Calu3 (cell line): ENCODE measurements at regions not wholly inside any gene's neighbourhood (a gene's known extent, or its start where the extent isn't known, plus 50 kb on each side); places are given as distances from the start of the nearest gene placed in this dataset.

Experiments
- BruUV-seq: library from RNA; stranded (reverse); fragments of 400-500 nt; replicated peaks from 2 replicates; lab custom pipeline; 2021; lab: Mats Ljungman, UMichigan
- CTCF ChIA-PET: fragments of 300-600 bp; sonication (Branson Sonifier 250); formaldehyde crosslinking; loops from one replicate; lab custom pipeline; 2022; ENCODE audit warnings: antibody characterized with exemption; lab: Charles Lee
- DNase-seq: peaks from one replicate; pipeline ENCODE4 v3.0.0; 2022
- H3K27ac Mint-ChIP-seq: one replicate; pipeline ENCODE4 v1.8.0; 2022; ENCODE audit warnings: mixed read lengths; ENCODE audit not compliant: unreplicated experiment
- H3K27me3 Mint-ChIP-seq: one replicate; pipeline ENCODE4 v1.8.0; 2022; ENCODE audit warnings: mixed read lengths; ENCODE audit not compliant: unreplicated experiment
- H3K36me3 Mint-ChIP-seq: one replicate; pipeline ENCODE4 v1.8.0; 2022; ENCODE audit warnings: mild to moderate bottlenecking, moderate library complexity, mixed read lengths; ENCODE audit not compliant: insufficient read depth, unreplicated experiment
- H3K4me1 Mint-ChIP-seq: one replicate; pipeline ENCODE4 v1.8.0; 2022; ENCODE audit warnings: mild to moderate bottlenecking, low read depth, mixed read lengths; ENCODE audit not compliant: unreplicated experiment
- H3K4me3 Mint-ChIP-seq: one replicate; pipeline ENCODE4 v1.8.0; 2022; ENCODE audit warnings: mild to moderate bottlenecking, low read depth, moderate library complexity, mixed read lengths; ENCODE audit not compliant: unreplicated experiment
- H3K9me3 Mint-ChIP-seq: one replicate; pipeline ENCODE4 v1.8.0; 2022; ENCODE audit warnings: low read depth, mixed read lengths; ENCODE audit not compliant: unreplicated experiment
- intact Hi-C: fragments of 100-400 bp; cut with micrococcal nuclease; formaldehyde crosslinking; loops from one replicate; pipeline ENCODE4 v1.10.0; 2022; ENCODE audit not compliant: unreplicated experiment
- TF ChIP-seq, protein P1 (sequence below): fragments of 200-600 bp; IDR thresholded peaks from one replicate; pipeline ENCODE4 v1.8.0; 2022; ENCODE audit warnings: antibody characterized with exemption; ENCODE audit not compliant: unreplicated experiment

DNA sequence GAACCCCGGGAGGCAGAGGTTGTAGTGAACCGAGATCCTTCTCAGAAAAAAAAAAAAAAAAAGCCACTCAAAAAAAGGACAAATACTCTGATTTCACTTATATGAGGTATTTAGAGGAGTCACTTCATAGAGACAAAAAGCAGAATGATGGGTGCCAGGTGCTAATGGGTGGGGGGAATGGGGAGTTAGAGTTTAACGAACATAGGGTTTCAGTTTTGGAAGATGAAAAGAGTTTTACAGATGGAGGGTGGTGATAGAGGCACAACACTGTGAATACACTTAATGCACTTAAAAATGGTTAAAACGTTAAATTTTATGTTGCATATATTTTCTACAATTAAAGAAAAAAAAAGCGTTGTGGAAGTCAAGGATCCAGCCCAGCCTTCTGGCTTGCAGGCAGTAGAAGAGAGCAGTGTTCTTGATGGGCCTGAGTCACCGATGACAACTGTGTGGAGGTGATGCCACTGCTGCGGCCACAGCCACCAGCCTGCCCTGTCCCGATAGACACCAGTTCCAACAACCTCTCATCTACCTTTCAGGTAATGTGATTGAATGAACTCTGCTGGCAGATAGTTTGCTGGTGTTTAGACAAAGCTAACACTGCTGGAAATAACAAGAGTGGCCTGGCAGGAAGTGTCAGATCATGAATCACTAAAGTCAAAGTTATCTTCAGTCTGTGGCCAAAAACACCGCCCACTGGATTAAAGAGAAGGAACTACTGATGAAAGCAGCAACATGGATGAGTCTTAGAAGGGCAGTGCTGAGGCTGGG is 49.9 kb upstream of the COX10 start:
- no peaks in the 10 kb centered on the region for H3K36me3 Mint-ChIP-seq
- H3K27ac Mint-ChIP-seq: no peak overlapping the region
- TF ChIP-seq, protein P1, sequence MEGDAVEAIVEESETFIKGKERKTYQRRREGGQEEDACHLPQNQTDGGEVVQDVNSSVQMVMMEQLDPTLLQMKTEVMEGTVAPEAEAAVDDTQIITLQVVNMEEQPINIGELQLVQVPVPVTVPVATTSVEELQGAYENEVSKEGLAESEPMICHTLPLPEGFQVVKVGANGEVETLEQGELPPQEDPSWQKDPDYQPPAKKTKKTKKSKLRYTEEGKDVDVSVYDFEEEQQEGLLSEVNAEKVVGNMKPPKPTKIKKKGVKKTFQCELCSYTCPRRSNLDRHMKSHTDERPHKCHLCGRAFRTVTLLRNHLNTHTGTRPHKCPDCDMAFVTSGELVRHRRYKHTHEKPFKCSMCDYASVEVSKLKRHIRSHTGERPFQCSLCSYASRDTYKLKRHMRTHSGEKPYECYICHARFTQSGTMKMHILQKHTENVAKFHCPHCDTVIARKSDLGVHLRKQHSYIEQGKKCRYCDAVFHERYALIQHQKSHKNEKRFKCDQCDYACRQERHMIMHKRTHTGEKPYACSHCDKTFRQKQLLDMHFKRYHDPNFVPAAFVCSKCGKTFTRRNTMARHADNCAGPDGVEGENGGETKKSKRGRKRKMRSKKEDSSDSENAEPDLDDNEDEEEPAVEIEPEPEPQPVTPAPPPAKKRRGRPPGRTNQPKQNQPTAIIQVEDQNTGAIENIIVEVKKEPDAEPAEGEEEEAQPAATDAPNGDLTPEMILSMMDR: no peak
- intact Hi-C loops: no loop called here
- no peak overlapping the region for H3K4me3 Mint-ChIP-seq
- H3K9me3 Mint-ChIP-seq: no peaks in the 10 kb centered on the region
- no peaks in the 10 kb centered on the region for H3K4me1 Mint-ChIP-seq
- CTCF ChIA-PET: no interaction called here
- BruUV-seq: no TSS peak
- no peak for DNase-seq
- no peaks in the 10 kb centered on the region for H3K27me3 Mint-ChIP-seq
